ENCODE measurements at regions not wholly inside any gene's neighbourhood (a gene's known extent, or its start where the extent isn't known, plus 50 kb on each side); places are given as distances from the start of the nearest gene placed in this dataset.
"Not testable (repeated sequence)": the region's sequence is repeated elsewhere in the genome, so short reads cannot be mapped to it uniquely, and the experiment has no call there.

DNA sequence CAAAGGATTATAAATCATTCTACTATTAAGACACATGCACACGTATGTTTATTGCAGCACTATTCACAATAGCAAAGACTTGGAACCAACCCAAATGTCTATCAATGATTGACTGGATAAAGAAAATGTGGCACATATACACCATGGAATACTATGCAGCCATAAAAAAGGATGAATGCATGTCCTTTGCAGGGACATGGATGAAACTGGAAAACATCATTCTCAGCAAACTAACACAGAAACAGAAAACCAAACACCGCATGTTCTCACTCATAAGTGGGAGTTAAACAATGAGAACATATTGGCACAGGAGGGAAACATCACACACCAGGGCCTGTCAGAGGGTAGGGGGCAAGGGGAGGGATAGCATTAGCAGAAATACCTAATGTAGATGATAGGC is 646.7 kb upstream of the ARRDC3 start:
- not testable (repeated sequence) for DNase-seq (ENCODE audit: low read depth in 2 of 2)

DNA sequence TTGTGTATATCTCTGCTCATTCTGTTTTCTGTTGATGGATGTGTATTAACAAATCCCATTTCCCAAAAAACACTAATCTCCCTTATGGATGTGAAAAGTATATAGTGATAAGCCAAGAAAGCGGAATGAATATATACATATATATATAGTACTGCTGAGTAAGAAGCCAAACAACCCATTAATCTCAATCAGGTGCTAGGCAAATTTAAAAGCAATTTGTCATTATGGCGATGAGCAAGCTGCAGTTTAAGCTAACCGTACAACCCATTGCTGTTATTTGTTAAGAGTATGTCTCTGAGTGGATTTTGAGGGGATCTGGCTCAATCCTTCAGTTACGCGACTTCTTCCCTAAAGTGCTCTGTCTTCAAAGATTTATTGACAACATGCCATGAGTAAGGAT is 640.4 kb upstream of the ARRDC3 start:
- DNase-seq (ENCODE audit: low read depth in 2 of 2), result no peak

DNA sequence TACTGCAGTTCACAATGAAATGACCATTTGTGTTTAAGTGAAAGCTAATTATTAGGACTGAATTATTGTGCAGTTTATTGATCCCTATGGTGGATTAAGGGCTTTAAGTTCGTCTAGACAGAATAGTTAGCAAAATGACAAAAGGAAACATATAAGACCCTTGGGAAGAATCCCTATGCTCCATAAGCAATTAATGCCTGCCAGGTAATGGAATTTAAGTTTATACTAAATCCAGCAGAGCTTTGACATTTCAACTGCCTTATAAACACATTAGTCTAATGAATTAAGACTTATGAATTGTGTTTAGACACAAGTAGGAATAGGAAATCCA is 640.0 kb upstream of the ARRDC3 start:
- no peak for DNase-seq (ENCODE audit: low read depth in 2 of 2)

DNA sequence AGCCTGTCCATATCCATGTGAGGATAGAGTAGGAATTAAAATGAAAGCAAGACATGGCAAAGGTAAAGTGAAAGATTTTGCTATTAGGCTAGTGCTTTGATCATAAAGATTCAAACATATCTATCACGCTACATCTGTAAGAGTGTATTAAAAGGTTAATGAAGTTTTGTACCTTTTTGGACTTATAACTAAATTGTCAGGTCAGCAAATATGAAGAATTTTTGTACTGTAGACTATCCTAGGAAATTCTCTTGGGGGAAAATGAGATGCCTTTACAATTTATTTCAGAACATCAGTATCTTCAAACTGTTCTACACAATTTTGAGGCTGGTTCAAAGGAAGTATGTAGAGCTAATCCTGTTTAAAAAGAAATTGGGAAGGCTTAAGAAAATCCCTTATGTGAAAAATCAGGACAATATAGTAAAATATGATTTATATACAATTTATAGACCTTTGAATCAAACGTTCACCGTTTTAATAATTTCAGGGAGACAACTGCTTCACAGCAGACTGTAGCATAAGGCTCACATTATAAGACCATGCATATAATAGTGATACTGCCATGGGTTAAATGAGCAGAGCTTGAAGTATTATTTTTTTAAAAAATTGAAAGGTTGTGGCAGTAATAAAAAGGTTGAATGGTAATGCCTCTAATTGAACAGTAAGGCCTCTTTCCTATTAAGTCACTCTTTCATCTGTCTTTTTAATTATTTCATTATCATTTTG is 639.5 kb upstream of the ARRDC3 start:
- DNase-seq (ENCODE audit: low read depth in 2 of 2), result no peak

DNA sequence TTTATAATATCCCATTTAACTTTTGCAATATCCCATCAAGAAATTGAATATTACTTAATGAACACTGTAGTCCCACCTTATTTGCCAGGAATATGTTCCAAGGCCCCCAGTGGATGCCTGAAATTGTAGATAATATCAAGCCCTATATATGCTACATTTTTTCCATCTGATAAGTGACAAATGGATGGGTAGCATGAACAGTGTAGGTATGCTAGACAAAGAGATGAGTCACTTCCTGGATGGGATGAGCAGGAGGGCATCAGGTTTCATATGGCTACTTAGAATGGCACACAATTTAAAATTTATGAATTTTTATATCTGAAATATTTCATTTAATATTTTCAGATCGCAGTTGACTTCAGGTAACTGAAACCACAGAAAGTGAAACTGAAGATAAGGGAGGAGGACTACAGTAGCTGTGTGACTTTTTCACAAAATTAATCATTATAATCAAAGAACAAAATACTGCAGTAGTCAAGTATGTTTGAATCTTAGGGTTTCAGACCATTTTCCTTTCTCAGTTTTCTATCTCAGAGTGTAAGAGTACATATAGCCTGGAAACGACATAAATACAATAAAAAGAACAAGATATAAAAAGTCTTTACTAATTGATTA is 636.4 kb upstream of the ARRDC3 start:
- DNase-seq (ENCODE audit: low read depth in 2 of 2), result no peak

DNA sequence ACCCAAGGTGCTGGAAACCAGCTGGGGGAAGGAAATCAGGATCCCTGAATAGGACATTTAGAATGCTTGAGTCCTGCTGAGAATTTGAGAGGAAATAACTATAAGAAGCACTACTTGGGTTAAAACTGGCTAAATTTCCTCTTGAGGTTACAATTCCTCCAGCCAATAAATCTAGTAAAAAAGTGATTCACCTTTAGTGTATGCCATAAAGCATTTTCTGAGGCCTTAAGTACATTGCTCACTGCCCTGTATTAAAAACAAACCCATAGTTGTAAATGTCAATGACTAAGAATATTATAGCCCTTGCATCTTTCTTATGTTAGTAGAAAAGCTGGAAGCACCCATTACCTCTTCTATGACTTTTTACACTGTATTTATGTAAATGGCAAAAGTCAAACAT is 634.7 kb upstream of the ARRDC3 start:
- peak; percentile 69 to 72 for DNase-seq (ENCODE audit: low read depth in 2 of 2)

DNA sequence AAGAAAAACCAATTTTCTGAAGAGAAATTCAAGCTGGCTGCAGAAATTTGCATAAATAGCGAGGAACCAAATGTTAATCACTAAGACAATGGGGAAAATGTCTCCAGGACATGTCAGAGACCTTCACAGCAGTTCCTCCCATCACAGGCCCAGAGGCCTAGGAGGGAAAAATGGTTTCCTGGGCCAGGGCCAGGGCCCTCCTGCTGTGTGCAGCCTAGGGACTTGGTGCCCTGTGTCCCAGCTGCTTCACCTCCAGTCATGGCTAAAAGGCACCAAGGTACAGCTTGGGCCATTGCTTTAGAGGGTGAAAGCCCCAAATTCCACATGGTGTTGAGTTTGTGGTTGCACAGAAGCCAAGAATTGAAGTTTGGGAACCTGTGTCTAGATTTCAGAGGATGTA is 628.7 kb upstream of the ARRDC3 start:
- DNase-seq (ENCODE audit: low read depth in 2 of 2), result not testable (repeated sequence)

DNA sequence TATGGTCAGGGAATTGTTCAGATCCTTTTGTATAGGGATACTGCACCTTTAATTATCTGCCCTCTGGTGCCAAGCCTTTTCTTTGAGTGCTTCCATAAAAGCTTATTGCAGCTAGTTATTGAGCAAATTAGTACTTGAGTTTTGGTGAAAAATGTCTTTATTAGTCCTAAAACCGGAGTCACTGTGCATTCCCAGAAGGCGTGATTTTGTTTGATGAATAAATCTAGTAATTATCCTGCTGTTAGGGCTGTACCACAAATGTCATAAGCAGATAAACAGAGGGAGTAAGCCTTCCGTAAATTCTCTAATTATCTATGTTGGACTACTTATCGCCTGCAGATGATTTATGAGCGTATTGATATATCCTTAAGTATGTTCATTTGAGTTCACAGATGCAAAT is 620.7 kb upstream of the ARRDC3 start:
- DNase-seq (ENCODE audit: low read depth in 2 of 2), result peak in 1 of 2 experiments; percentile 6

DNA sequence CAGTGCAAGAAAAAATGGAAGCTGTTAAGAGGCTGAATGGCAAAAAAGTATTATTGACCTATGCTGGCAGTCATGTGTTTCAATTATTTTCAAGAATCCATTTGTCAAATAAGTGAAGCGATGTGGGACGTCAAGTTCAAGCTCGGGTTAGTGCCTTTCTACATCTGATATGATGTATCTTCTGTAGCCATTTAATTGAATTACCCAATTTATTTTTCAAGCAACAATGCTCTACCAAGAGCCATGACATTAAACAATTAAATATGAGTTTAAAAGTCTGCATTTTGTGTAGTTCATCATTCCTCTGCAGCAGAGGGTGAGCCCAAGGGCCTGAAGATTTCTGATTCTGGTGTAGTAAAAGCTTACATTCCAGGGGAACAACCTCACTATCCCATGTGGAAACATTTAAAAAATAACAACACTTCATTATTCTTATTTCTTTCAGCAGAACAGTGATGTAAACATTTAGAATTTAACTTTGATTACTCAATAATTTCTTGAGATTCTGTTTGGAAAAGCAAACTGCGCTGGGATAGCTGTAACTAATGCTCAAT is 619.7 kb upstream of the ARRDC3 start:
- peak; percentile 20 to 23 for DNase-seq (ENCODE audit: low read depth in 2 of 2)

DNA sequence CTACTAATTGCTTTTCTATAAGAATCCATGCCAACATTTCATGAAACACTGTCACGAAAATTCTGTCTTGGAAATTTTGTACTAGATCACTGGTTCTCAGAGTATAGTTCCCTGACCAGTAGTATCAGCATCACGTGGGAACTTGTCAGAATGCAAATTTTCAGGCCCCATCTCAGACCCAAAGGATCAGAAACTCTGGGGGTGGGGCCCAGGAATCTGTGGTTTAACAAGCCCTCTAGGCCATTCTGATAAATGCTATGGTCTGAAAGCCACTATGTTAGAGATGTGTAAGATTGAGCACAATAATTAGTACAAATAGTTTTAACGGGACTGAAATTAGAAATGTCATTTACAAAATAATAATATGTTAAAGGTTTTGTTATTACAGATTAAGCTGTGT is 615.7 kb upstream of the ARRDC3 start:
- DNase-seq (ENCODE audit: low read depth in 2 of 2), result no peak

DNA sequence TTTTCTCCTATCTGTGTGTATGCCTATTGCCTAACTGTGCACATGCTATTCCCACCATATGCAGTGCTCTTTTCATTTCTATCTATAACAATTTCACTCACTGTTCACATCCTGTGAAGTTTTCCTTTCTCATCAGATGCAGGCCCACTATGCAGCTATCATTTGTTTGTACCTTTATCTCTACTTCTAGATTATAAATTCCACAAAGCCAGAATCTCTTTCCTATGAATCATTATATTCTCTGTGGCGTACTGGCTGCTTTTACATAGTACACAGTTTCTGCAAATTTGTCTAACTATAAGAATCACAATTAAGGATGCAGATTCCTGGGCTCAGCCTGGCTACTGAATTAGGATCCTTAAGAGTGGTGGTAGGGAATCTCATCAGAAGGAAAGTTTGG is 600.8 kb upstream of the ARRDC3 start:
- no peak for DNase-seq (ENCODE audit: low read depth in 2 of 2)

DNA sequence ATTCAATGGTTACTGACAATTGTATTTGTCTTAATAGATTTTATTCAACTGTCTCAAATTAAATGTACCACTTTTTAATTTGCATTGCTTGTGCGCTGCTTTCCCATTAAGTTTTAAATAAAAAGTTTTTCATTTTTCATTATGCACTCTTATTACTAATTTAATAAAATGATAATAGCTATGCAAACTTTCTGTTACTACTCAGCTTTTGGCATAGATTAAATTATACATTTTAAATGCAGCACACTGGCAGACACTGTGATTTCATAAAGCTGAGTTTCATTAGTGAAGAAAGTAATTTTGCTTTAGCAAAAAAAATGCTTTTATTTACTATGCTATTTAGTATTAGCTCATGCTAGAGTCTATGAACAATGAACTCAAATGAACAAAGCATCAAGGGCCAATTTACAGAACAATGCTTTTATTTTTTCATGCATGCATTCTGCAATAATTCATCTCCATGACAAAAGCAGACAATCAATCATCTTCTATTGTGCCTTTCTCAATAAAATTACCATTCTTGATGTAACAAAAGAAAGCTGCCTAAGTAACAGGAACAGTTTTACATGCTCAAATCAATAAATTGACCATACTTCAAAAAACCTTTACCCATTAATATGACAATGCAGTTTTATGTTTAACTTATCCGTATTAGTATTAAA is 595.2 kb upstream of the ARRDC3 start:
- DNase-seq (ENCODE audit: low read depth in 2 of 2), result no peak

DNA sequence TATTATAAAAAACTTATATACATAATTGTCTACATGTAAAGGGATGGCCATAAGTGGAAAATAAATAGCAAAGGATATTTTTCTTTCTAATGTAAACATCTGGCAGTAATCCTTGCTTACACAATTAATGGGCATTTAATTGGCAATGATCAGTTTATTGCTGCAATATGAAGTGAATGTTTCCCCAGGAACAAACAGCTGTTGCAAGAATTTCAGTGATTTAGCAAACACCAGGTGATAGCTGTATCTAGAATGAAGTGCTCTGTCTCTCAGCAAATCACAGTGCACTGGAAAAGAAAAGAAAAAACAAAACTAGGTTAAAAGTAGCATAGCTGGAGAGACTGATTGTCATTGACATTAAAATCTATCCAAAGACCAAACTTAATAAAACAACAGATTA is 594.5 kb upstream of the ARRDC3 start:
- DNase-seq (ENCODE audit: low read depth in 2 of 2), result no peak

DNA sequence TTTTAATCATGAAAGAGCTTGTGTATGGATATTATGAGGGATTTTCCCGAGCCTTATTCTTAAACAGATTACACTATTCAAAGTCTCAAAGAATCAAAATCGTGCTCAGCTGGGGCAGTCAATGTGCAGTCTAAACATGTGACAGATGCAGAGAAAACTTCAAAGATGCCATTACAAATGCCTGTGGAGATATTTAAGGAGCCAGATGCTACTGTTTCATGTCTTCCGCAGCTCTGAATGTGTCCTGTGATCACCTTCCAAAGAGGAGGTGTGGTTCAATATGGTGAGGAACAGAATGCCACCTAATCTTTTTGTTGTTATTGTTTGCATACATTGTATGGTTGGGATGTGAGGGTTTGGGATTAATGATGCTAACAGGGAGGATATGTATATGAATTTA is 593.3 kb upstream of the ARRDC3 start:
- DNase-seq (ENCODE audit: low read depth in 2 of 2), result no peak

DNA sequence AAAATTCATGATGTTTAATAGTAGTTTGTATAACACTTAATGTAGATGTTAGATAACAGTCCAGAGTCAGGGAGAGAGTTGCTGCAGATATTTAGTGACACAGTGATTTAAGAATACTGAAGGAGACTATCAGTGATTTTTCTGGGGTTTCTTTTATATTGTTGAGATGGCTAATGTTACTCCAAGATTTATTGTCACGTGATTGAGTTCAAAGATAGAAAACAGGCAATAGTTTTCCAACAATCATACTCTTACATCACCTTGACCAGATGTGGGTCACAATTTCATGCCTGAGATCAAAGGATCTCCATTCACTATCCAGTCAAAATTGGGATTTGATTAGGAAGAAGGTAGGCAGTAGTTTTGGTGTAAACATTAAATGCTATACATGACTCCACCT is 580.0 kb upstream of the ARRDC3 start:
- no peak for DNase-seq (ENCODE audit: low read depth in 2 of 2)

DNA sequence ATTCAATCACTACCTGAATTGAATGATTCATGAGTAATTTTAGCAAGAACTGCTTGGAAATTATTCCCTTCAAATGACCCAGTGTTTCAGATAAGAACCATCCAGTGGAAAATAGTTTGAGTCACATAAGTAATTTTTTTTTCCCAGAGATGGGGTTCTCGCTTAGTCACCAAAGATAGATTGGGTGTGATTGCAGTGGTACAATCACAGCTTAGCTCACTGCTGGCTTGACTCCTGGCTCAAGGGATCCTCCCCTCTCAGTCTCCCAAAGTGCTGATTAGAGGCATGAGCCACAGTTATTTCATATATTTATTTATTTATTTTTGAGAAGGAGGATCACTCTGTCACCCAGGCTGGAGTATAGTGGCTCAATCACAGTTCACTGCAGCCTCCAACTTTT is 574.5 kb upstream of the ARRDC3 start:
- DNase-seq (ENCODE audit: low read depth in 2 of 2), result no peak

DNA sequence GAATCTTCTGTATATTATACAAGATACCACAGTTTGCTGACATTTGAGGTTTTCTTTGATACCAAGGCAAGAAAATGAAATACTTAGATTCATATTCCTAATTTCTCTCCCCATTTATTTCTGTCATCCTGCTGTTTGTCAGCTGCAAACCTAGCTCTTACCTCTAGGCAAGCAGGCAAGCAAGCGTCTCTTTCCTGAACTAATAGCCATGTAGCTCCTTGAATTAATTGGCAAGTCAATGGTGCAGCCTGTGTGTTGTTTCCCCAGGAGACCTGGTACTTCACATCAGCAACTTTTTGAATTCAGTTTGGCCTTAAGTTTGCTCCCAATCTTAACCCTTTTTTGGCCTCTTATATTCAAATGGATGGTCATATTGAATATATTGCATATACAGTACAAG is 573.6 kb upstream of the ARRDC3 start:
- DNase-seq (ENCODE audit: low read depth in 2 of 2), result no peak

DNA sequence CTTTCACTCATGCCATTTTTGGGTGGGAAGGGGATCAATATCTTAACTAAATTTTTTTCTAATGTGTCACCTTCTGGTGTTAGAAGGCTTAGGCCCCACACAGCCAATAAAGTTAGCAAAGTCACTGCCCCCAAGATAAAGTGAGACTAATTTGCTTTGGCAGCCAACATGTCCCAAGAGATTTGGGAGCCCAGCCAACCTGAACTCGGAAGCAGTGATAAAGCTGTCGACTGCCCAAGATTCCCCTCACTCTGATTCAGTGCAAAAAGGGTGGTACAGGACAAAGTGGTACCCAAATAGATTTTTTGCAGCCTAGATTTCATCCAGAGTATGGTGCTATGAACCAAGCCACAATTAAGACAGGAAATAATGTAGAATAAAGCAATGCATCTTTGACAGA is 572.5 kb upstream of the ARRDC3 start:
- no peak for DNase-seq (ENCODE audit: low read depth in 2 of 2)

DNA sequence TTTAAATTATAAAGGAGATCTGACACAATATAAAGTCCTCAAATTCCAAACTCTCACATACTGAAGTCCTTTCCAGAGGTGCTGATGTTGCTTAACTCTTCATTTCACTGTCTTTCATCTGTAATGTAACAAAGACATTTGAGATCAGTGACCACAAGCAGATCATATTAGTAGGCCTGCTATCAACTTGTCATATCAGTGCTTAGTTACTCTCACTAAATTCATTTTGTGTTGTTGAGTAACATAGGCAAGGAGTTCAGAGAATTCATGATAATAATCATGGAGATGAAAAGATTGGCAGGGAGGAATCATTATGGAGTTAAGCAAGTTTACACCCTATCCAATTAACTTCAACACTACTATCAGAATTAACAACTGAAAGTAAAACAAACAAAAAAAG is 571.0 kb upstream of the ARRDC3 start:
- DNase-seq (ENCODE audit: low read depth in 2 of 2), result no peak

DNA sequence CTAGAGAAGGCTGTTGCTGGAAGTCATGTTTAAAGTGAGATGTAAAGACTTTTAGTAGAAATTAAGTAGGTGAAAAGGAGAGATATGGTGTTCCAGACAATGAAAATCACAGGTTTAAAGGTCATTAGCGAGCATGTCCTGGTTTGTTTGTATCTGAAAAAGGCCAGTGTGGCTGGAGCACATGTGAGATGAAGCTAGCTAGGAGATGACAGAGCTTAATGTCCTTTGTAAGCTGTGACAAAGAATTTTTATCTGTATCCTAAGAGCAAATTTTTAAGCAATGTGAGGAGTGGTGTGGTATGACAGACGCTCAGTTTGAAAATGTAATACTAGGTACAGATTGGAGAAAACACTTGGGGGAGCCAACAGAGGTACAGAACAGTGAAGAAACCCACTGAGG is 567.2 kb upstream of the ARRDC3 start:
- DNase-seq (ENCODE audit: low read depth in 2 of 2), result no peak

DNA sequence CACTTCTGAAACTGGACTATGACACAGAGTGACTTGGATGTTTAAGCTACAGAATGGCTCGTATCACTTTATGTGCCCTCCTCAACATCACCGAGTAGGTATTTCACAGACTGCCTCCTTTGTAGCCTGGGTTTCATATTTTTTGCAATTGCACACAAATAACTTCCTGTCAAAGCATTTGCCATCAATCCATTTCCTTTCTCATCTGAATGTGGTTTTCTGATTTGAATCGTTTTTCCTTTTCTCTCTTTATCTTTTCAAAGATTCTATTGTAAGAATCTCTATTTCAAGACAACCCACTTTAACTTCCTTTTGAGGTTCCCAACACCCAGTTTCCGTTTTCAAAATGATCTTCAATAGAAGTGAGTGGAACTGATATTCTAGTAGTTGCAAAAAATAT is 563.8 kb upstream of the ARRDC3 start:
- no peak for DNase-seq (ENCODE audit: low read depth in 2 of 2)

DNA sequence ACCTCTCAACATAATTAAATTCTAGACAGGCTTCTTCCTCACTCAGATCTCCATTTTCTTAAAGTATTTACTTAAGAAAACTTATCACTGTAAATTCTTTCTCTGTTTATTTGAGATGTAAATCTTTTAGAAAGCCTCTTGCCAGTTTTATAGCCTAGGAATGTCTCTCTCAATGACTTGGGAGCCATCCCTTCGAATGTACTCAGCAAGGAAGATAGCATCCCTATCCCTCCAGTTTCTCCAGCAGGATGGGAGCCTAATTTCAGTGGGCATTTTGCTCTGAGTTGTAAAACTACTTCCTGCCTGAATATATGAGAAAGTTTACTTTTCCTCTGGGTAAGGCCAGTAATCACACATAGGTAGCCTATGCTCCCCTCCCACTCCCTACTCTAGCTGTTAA is 558.5 kb upstream of the ARRDC3 start:
- DNase-seq (ENCODE audit: low read depth in 2 of 2), result no peak

DNA sequence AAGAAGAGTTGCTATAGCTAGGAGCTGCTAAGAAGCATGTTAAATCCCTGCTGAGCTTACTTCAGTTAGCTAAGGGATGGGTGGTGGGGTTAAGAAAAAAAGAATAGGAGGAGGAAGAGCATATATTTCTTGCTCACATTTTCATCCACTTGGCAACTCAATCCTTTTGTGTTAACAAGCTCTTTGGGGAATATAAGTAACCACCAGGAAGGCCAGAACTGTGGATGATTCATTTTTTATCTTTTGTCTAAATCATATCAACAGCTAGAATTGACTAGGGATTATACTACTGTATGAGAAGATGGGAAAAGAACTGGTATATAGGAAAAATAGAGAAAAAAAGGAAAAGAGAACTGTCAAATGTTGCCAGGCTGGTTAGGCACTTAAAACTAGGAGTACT is 555.3 kb upstream of the ARRDC3 start:
- DNase-seq (ENCODE audit: low read depth in 2 of 2), result peak; percentile 39 to 47
